Epithelial cell of proximal tubule (primary cell): ENCODE measurements at regions not wholly inside any gene's neighbourhood (a gene's known extent, or its start where the extent isn't known, plus 50 kb on each side); places are given as distances from the start of the nearest gene placed in this dataset.

ENCODE experiments used
- DNase-seq: peaks from one replicate; pipeline ENCODE4 v3.0.0-alpha.2; 2011; ENCODE audit warnings: low read depth
- H3K4me3 ChIP-seq: 2 replicates; pipeline ENCODE4 v1.5.1; 2011; ENCODE audit warnings: low read depth, mild to moderate bottlenecking, low read length
- TF ChIP-seq, protein P1 (sequence below): conservative IDR thresholded peaks from 2 replicates; pipeline ENCODE4 v1.5.1; 2012; ENCODE audit warnings: low read depth, mild to moderate bottlenecking, low read length

DNA sequence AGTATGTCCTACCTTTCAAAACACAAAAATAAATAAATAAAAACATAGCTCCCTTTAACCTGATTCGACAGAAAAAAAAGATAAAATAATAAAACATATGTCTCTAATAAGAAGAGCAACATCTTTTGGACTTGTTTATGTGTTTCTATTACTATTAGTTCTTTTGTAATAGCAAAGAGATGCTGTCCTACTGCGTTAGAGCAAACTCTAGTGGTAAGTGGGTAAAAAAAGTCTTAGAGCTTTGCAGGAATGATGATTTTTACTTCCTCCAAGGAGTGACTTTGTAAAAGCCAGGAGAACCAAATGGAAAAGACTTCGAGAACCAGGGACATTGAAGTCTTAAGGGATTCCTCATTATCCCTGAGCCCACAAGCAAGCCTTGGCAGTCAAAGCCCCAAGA is 450.1 kb downstream of the METTL4 start:
- TF ChIP-seq, protein P1, sequence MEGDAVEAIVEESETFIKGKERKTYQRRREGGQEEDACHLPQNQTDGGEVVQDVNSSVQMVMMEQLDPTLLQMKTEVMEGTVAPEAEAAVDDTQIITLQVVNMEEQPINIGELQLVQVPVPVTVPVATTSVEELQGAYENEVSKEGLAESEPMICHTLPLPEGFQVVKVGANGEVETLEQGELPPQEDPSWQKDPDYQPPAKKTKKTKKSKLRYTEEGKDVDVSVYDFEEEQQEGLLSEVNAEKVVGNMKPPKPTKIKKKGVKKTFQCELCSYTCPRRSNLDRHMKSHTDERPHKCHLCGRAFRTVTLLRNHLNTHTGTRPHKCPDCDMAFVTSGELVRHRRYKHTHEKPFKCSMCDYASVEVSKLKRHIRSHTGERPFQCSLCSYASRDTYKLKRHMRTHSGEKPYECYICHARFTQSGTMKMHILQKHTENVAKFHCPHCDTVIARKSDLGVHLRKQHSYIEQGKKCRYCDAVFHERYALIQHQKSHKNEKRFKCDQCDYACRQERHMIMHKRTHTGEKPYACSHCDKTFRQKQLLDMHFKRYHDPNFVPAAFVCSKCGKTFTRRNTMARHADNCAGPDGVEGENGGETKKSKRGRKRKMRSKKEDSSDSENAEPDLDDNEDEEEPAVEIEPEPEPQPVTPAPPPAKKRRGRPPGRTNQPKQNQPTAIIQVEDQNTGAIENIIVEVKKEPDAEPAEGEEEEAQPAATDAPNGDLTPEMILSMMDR: peak; percentile 22
- no peak for DNase-seq
- no peak overlapping the region for H3K4me3 ChIP-seq

DNA sequence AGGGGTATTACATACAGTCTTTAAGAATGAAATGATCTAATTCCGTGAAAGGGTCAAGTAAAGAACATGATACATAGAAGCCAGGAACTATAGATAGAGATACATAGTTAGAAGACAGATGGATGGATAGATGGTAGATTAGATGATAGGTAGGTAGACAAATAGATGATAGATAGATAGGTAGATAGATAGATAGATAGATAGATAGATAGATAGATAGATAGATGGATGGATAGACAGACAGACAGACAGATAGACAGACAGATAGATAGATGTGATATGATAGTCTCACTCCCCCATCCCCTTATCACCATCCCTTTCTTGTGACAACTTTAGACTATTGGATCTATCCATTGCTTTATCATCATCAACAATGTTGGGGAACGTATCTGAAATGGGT is 448.2 kb downstream of the METTL4 start:
- no peak overlapping the region for H3K4me3 ChIP-seq
- TF ChIP-seq, protein P1: no peak
- DNase-seq: no peak

DNA sequence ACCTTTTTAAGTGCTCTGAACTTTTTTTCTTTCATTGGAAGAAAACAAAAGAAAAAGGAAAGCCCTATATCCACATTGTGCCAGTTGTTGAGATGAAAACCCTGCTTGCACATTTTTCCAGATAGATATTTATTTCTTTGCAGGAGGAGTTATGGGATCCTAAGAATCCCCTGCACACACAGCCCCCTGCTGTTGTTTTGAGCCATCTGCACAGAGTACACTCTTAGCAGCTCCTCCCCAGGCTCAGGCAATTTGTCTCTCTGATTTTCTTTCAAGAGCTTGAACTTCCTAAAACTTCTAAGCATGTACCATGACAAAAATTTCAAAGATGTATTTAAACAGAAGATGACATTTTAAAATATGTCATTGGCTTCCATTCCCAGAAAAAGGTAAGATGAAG is 436.9 kb downstream of the METTL4 start:
- DNase-seq: no peak
- H3K4me3 ChIP-seq: no peak overlapping the region
- TF ChIP-seq, protein P1: no peak

DNA sequence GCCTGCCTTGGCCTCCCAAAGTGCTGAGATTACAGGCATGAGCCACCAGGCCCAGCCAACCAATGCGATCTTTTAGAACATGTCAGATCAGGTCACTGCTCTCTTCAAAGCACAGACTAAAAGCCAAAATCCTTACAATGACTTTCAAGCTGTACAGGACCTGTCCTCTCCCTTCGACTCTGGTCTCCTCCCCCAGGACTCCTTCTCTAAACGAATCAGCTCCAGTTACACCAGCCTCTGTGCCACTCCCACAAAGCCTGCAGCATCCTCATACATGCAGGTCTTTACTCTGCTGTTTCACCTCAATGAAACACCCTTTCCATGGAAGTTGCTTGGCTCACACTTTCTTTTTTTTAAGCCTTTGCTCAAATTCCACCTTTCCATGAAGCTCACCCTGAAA is 436.0 kb downstream of the METTL4 start:
- DNase-seq: no peak
- no peak overlapping the region for H3K4me3 ChIP-seq
- TF ChIP-seq, protein P1: no peak

DNA sequence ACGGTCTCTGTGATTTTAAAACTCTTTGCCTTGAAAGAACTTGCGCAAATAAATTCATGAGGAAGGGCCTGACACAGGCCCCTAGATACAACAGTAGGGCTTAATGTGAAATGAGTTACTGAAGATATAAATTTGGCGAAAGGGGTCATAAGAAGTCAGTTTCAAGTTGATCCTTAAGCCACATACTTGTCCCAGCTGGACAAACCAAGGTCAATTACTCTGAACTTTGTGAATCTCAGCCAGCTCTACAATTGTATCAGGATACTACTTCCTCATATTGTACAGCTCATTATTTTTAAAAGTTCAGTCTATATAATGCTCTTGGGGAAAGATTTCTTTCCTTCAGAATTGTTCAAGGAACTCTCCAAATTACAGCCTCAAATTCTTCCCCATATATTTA is 432.8 kb downstream of the METTL4 start:
- no peak for DNase-seq
- TF ChIP-seq, protein P1: no peak
- no peak overlapping the region for H3K4me3 ChIP-seq

DNA sequence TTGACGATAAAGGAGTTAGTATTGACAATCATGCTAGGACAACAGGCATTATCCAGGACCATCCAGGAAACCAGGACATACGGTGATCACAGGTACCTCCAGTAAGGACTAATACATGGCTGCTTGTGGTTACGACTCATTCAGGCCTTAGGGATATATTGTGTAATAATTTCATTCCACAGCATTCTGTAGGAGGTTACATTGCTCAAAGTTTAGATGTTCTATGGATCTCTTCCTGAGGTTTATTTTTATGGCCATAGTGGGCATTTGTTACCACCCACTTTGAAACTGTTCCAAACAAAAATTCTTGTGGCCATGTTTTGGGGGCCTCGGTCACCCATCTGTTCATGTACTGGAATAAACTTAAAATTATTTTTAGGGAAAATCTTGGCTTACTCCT is 431.6 kb downstream of the METTL4 start:
- DNase-seq: peak; percentile 56
- no peak overlapping the region for H3K4me3 ChIP-seq
- TF ChIP-seq, protein P1: no peak

DNA sequence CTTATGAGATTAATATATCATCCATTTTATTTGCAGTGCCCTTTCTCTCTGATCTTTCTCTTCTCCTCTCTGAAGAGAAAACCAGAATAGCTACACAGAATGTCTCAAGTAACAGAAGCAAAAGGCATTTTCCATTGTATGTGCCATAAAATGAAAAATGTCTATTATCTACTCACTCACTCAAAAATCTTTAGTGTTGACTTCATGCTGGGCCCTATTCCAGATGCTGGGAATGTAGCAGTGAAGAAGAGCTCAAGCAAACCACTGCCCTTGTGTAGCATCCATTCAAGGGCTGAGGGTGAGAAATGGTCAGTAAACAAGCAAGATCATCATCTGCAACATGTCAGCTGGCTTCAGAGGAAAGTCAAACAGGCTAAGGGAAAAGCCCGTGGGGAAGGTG is 427.7 kb downstream of the METTL4 start:
- TF ChIP-seq, protein P1: no peak
- DNase-seq: no peak
- no peak overlapping the region for H3K4me3 ChIP-seq
